Frontal cortex (tissue), 3 donors: ENCODE measurements at regions not wholly inside any gene's neighbourhood (a gene's known extent, or its start where the extent isn't known, plus 50 kb on each side); places are given as distances from the start of the nearest gene placed in this dataset.

ENCODE experiments used
- DNase-seq, 2 donors: peaks; one replicate each; pipeline ENCODE4 v3.0.0; 2012; ENCODE audit warnings: low spot score in 2 of 2
- FAIRE-seq: peaks from 2 replicates; lab custom pipeline; 2012; peaks lifted over from hg19 to GRCh38; lab: Jason Lieb, UNC
- donor health status: control.
- donor health status: control.
- donor health status: control.

GRCh38 chr7:41084381-41084780 is 618.5 kb downstream of the INHBA start:
- DNase-seq (no peak), FAIRE-seq (no peak)

GRCh38 chr7:41069635-41070034 is 633.3 kb downstream of the INHBA start:
- no peak for FAIRE-seq
- no peak for DNase-seq

- DNase-seq (no peak), FAIRE-seq (no peak)
These were observed 635.3 kb downstream of the INHBA start for GRCh38 chr7:41067576-41067975.

- FAIRE-seq (no peak), DNase-seq (no peak)
These were observed 637.2 kb downstream of the INHBA start for GRCh38 chr7:41065663-41066062.

GRCh38 chr7:41063116-41063515 is 639.8 kb downstream of the INHBA start:
- FAIRE-seq (no peak), DNase-seq (no peak)

GRCh38 chr7:41060796-41061195 is 642.1 kb downstream of the INHBA start:
- no peak for DNase-seq
- no peak for FAIRE-seq

- DNase-seq (no peak), FAIRE-seq (no peak)
These were observed 643.1 kb downstream of the INHBA start for GRCh38 chr7:41059796-41060195.

GRCh38 chr7:41058986-41059741 is 643.7 kb downstream of the INHBA start:
- FAIRE-seq, result no peak
- no peak for DNase-seq

GRCh38 chr7:41054960-41055661 is 647.8 kb downstream of the INHBA start:
- no peak for DNase-seq
- FAIRE-seq, result no peak

GRCh38 chr7:41053820-41054219 is 649.1 kb downstream of the INHBA start:
- no peak for FAIRE-seq
- DNase-seq, result no peak

- FAIRE-seq, result no peak
- DNase-seq, result no peak
These were observed 650.2 kb downstream of the INHBA start for GRCh38 chr7:41052736-41053135.

- DNase-seq, result no peak
- FAIRE-seq, result no peak
These were observed 650.7 kb downstream of the INHBA start for GRCh38 chr7:41052201-41052600.

GRCh38 chr7:41051535-41051934 is 651.4 kb downstream of the INHBA start:
- DNase-seq (peak in 1 of 2 donors; percentile 27), FAIRE-seq (no peak)

GRCh38 chr7:41051062-41051461 is 651.8 kb downstream of the INHBA start:
- FAIRE-seq (no peak), DNase-seq (no peak)

- FAIRE-seq (no peak), DNase-seq (no peak)
These were observed 654.1 kb downstream of the INHBA start for GRCh38 chr7:41048771-41049170.

GRCh38 chr7:41047789-41048191 is 655.1 kb downstream of the INHBA start:
- FAIRE-seq (no peak), DNase-seq (no peak)

- DNase-seq (no peak), FAIRE-seq (no peak)
These were observed 655.7 kb downstream of the INHBA start for GRCh38 chr7:41047211-41047610.

- no peak for DNase-seq
- no peak for FAIRE-seq
These were observed 656.1 kb downstream of the INHBA start for GRCh38 chr7:41046776-41047175.

GRCh38 chr7:41046221-41046761 is 656.6 kb downstream of the INHBA start:
- DNase-seq (no peak), FAIRE-seq (no peak)

GRCh38 chr7:41045556-41046123 is 657.2 kb downstream of the INHBA start:
- no peak for DNase-seq
- no peak for FAIRE-seq

- no peak for FAIRE-seq
These were observed 662.9 kb downstream of the INHBA start for GRCh38 chr7:41039981-41040380.

More at GRCh38 chr7:41039981-41040380, 662.9 kb downstream of the INHBA start:
- DNase-seq, result no peak
